Pancreas (tissue), 10 donors: ENCODE measurements at regions not wholly inside any gene's neighbourhood (a gene's known extent, or its start where the extent isn't known, plus 50 kb on each side); places are given as distances from the start of the nearest gene placed in this dataset.

ENCODE experiments used
- ATAC-seq, 4 donors: fragments of 200-7000 bp; cut with Tn5 transposase; one replicate each; pipeline versions ENCODE4 v1.8.0 to v1.9.1; 2020; ENCODE audit warnings: mild to moderate bottlenecking in 4 of 4, moderate library complexity in 4 of 4
- DNase-seq, 6 donors: peaks; one replicate each; pipeline ENCODE4 v3.0.0-alpha.2; 2020
- FAIRE-seq: peaks from 2 replicates; lab custom pipeline; 2012; peaks lifted over from hg19 to GRCh38; lab: Jason Lieb, UNC
- H3K27ac ChIP-seq, 4 donors: fragments of 200-600 bp; sonication (generic); 1 replicate in 3 of 4; 2 replicates in 1 of 4; pipeline versions ENCODE4 v1.5.0 to v1.8.0; 2020
- H3K27me3 ChIP-seq, 4 donors: fragments of 200-600 bp; one replicate each; pipeline ENCODE4 v1.8.0; 2021
- H3K36me3 ChIP-seq, 3 donors: fragments of 200-600 bp; sonication (generic) in 1 of 3; one replicate each; pipeline versions ENCODE4 v1.5.0 to v1.8.0; 2020 to 2021
- H3K4me1 ChIP-seq, 3 donors: fragments of 200-600 bp; one replicate each; pipeline ENCODE4 v1.8.0; 2021
- H3K4me3 ChIP-seq, 4 donors: fragments of 200-600 bp; sonication (generic) in 2 of 4; one replicate each; pipeline versions ENCODE4 v1.5.0 to v1.8.0; 2020 to 2021
- H3K9me3 ChIP-seq, 4 donors: fragments of 200-600 bp; one replicate each; pipeline ENCODE4 v1.8.0; 2021
- CTCF ChIP-seq, 4 donors: fragments of 200-600 bp; sonication (generic) in 3 of 4; IDR thresholded peaks; one replicate each; pipeline versions ENCODE4 v1.5.0 to v1.8.0; 2021; ENCODE audit warnings: antibody characterized with exemption in 4 of 4
- WGBS, 2 donors: extraction: QIAGEN DNeasy Blood & Tissue Kit; methylation state at CpG; one replicate each; pipeline ENCODE4 v1.1.7; 2013; 5-methylcytosine and 5-hydroxymethylcytosine counted together
- intact Hi-C, 3 donors: fragments of 100-400 bp; cut with DNase I; formaldehyde crosslinking; loops; one replicate each; pipeline versions ENCODE4 v1.11.1 to v1.14.2; 2022
- donor health status: healthy with polysubstance abuse.
- donor health status: DM: no; HTN: no; CAD: no; lungs with moderate emphysema.
- donor health status: DM: no; HTN: no; CAD: no.
- donor health status: control.
- donor health status: control.
- donor health status: Bipolar disorder and iron deficiency.
- donor health status: DM: yes; HTN: yes; CAD: no.
- donor health status: DM: no; HTN: no; CAD: no.
- donor health status: DM: no; HTN: no; CAD: no.
- donor health status: DM: yes; HTN: yes; CAD: no.

GRCh38 chr21:16241479-16241963 is 511.7 kb downstream of the USP25 start:
- WGBS, 2 donors = 28% methylated on average over 6 of the region's 6 CpGs
- H3K27me3 ChIP-seq = peaks cover 0 to 3% (median 0%) of the 10 kb centered on the region in 4 donors
- H3K4me3 ChIP-seq = no peak overlapping the region
- intact Hi-C loops = no loop called here
- no peak for TF ChIP-seq CTCF (IDR thresholded peaks at IDR 0.05)
- H3K4me1 ChIP-seq = no peaks in the 10 kb centered on the region
- ATAC-seq = no peak
- no peaks in the 10 kb centered on the region for H3K9me3 ChIP-seq
- no peaks in the 10 kb centered on the region for H3K36me3 ChIP-seq
- no peak for DNase-seq
- H3K27ac ChIP-seq = no peak overlapping the region
- no peak for FAIRE-seq

GRCh38 chr21:16243396-16243795 is 513.6 kb downstream of the USP25 start:
- no peak overlapping the region for H3K27ac ChIP-seq
- H3K27me3 ChIP-seq = no peaks in the 10 kb centered on the region
- intact Hi-C loops = no loop called here
- H3K9me3 ChIP-seq = no peaks in the 10 kb centered on the region
- no peaks in the 10 kb centered on the region for H3K36me3 ChIP-seq
- DNase-seq (no peak), ATAC-seq (no peak), FAIRE-seq (no peak)
- H3K4me3 ChIP-seq = no peak overlapping the region
- no peak for TF ChIP-seq CTCF (IDR thresholded peaks at IDR 0.05)
- H3K4me1 ChIP-seq = no peaks in the 10 kb centered on the region
- WGBS, 2 donors = 69 to 89% methylated on average over 2 of the region's 2 CpGs

GRCh38 chr21:16248705-16249104 is 518.9 kb downstream of the USP25 start:
- no peak for ATAC-seq
- H3K4me1 ChIP-seq = no peaks in the 10 kb centered on the region
- no peaks in the 10 kb centered on the region for H3K36me3 ChIP-seq
- H3K4me3 ChIP-seq = no peak overlapping the region
- H3K9me3 ChIP-seq = no peaks in the 10 kb centered on the region
- TF ChIP-seq CTCF (IDR thresholded peaks at IDR 0.05) = no peak
- no peaks in the 10 kb centered on the region for H3K27me3 ChIP-seq
- FAIRE-seq = no peak
- no peak overlapping the region for H3K27ac ChIP-seq
- WGBS, 2 donors = 62 to 79% methylated on average over 3 of the region's 3 CpGs
- intact Hi-C loops = no loop called here
- no peak for DNase-seq

- Histone ChIP-seq H3K27me3 (no peaks in the 10 kb centered on the region), H3K27ac (no peak overlapping the region), H3K9me3 (no peaks in the 10 kb centered on the region), H3K4me1 (no peaks in the 10 kb centered on the region), H3K36me3 (no peaks in the 10 kb centered on the region), H3K4me3 (no peak overlapping the region)
- TF ChIP-seq CTCF (IDR thresholded peaks at IDR 0.05) = no peak
- DNase-seq = no peak
- intact Hi-C loops = no loop called here
- no peak for ATAC-seq
- FAIRE-seq = no peak
These were observed 520.5 kb downstream of the USP25 start for GRCh38 chr21:16250273-16250672.

GRCh38 chr21:16258844-16259611 is 529.2 kb downstream of the USP25 start:
- Histone ChIP-seq H3K9me3 (no peaks in the 10 kb centered on the region), H3K27me3 (no peaks in the 10 kb centered on the region), H3K27ac (no peak overlapping the region), H3K4me1 (no peaks in the 10 kb centered on the region), H3K36me3 (no peaks in the 10 kb centered on the region), H3K4me3 (no peak overlapping the region)
- WGBS, 2 donors = 67 to 69% methylated on average over 7 of the region's 7 CpGs
- no peak for DNase-seq
- ATAC-seq = no peak
- TF ChIP-seq CTCF (IDR thresholded peaks at IDR 0.05) = no peak
- no peak for FAIRE-seq
- intact Hi-C loops = no loop called here
